GM19324 (cell line): ENCODE measurements at regions not wholly inside any gene's neighbourhood (a gene's known extent, or its start where the extent isn't known, plus 50 kb on each side); places are given as distances from the start of the nearest gene placed in this dataset.

ENCODE experiments used
- ATAC-seq: cut with Tn5 transposase; IDR thresholded peaks from one replicate; pipeline ENCODE4 v1.9.1; 2021; ENCODE audit warnings: mild to moderate bottlenecking, moderate library complexity; ENCODE audit not compliant: unreplicated experiment, low FRiP score

DNA sequence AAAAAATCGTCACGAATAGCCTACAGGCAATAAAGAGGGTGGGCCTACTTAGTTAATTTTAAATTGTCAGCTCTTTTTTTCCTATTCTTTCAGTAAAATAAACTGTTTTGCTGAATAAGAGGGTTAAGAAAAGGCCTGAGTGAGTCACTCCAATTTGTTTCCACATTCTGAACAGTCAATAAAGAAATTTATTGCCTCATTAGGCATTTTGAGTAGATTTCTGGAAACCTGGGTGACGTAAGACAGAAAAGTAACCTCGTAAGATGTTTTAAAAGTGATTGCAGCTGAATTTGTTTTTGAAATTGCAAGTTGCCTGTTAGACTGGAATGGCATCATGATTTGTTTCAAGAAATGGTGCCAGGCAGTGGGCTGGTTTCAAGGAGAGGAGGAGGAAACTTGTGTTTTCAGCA is 439.3 kb downstream of the USP25 start:
- no peak for ATAC-seq

- ATAC-seq, result no peak
Measured at GRCh38 chr21:16169779-16170178, 440.0 kb downstream of the USP25 start.

DNA sequence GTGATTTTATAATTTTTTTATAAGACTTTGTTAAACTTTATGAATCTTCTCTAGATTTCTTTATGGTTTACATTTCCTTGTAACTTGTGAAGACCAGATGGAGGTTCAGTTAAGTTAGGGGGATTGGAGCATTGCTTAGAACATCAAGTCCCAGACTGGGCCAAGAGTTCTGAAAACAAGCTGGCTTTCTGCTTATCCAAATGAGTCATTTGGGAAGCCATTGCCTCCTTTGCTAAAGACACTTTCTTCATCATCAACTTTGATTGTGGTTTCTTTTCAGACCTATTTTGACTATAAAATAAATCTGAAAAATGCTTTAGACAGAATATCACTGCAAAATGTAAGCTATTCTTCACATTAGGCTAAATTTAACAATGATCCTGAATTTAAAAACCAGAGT is 446.8 kb downstream of the USP25 start:
- no peak for ATAC-seq

DNA sequence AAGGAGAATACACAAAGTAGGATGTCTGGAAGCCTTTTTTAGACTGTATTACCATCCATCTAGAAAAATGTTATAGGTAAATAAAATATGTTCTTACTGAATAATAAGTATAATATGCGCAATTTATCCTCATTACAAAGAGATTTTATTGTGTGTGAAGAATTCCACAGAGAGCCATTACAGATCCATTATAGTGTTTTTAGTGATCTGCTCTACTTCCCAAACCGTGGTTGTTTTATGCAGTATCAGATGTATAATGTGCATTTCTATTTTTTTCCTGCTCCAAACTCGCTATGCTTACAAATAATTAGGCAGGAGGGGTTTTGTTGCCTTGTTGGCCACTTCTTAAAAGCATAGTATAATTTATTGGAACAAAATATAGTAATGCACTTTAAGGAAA is 447.8 kb downstream of the USP25 start:
- ATAC-seq, result no peak

DNA sequence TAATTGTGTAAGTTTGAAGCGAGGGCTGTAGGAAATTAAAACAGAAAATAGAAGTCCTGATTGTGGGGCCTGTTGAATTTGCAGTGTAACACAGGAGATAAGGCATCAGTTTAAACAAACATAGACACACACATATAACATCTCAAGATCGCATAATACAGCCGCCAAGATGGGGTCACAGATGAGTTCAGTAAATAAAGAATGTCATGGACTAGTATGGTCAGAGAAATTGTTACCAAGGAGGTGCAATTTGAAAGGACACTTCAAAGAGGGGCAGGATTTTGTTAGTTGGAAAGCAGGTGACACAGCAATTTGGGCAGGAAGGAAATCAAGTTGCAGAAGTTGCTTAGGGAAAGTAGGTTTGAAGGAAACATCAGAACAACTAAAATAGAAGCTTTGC is 450.0 kb downstream of the USP25 start:
- no peak for ATAC-seq

DNA sequence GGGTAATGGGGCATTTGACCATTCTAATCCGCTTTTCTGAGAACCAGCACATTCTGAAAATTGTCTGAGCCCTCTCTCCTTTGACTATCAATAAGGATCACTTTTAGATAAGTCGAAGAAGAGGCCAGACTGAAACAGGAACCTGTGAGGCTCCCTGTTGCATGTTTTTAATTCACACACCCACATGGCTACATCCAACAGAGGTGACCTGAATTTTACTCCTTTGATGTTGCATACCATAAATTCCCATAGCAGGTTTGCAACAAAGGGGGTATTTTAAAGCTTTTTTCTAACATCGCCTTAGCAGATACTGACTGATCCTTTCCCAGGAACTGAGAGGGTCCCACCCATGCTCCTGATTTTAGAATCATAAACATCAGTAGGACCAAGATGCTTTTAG is 450.8 kb downstream of the USP25 start:
- ATAC-seq, result no peak

GRCh38 chr21:16181018-16181417 is 451.2 kb downstream of the USP25 start:
- no peak for ATAC-seq

DNA sequence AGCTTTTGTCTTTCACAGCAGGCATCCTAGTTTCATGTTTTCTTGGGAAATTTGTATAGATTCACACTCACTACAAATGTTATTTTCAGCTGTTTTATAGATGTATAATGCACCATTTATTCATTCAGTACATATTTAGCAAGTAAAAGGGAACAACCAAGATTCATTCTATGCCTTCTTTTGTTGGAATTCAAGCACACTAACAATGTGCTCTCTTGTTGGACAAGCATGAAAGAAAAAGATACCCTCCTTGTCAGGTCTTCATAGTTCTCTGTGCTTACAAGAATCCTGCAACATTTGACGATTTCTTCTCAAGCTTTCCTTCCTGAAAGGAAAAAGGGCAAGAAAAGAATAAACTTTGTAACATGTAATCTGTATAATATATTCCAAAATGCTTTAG is 456.0 kb downstream of the USP25 start:
- no peak for ATAC-seq

GRCh38 chr21:16186742-16187141 is 457.0 kb downstream of the USP25 start:
- no peak for ATAC-seq

- ATAC-seq, result no peak
Measured at GRCh38 chr21:16187603-16188301, 458.0 kb downstream of the USP25 start.

DNA sequence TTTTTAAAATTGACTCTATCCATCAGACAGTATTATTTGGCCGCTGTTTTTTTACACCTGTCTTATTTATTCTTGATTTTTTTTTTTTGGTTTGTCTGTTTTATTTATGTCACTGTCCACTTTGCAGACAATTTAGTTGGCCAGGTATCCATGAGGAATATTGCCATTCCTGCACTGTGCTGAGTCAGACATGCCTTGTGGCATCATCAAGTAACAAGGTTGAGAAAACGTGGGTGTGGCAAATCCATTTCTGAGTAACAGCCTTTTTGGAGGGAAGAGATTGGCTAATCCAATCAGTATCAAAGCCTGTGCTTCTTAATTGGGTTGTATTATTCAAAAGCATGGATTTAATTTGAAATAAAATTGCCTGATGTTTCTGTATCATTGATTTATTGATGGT is 463.1 kb downstream of the USP25 start:
- ATAC-seq, result no peak

DNA sequence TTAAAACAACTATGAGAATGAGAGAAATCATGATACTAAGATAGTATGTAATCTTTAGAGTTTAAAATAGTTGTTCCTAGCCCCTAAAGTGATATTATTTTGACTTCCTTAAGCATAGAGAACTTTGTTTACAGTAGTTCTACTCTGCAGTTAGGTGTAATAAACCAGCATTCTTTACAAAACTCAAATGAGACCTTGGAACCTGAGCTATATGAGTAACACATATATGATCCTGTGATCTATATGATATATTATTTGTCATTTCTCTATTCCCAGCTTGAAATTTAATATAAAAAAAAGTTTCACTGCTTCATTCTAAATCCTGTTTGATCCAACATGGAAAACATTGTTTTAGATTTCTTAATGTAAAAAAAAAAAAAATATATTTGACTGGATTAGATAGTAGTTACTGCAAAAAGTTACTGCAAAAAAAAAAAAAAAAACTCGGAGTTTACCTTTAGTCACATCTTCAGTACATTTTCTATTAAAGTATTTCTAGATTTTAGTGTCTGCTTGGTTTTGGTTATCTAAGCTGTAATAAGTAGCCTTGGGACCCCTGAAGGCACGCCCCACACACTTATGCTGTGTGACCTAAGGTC is 463.8 kb downstream of the USP25 start:
- no peak for ATAC-seq

- ATAC-seq, result no peak
Measured at GRCh38 chr21:16194095-16194787, 464.5 kb downstream of the USP25 start.

- ATAC-seq, result no peak
Measured at GRCh38 chr21:16194788-16195537, 465.2 kb downstream of the USP25 start.

DNA sequence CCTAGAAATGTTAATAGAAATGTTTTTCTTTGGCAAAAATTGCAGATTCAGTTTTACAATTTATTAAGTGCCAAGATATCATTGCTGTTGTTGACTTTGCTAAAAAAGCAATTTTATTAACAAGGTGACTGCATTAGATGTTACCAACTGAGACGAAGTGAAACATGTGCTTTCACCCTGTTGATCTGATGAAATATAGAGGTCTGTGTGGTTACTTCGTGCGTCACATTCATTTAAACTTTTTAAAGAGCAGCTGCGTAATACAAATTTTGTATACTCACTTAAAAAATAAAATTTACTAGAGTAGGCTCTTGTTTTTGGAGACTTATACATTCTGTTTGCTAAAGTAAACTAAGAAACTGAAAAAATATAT is 465.7 kb downstream of the USP25 start:
- ATAC-seq, result no peak

- no peak for ATAC-seq
Measured at GRCh38 chr21:16196001-16196400, 466.2 kb downstream of the USP25 start.

- no peak for ATAC-seq
Measured at GRCh38 chr21:16198546-16198945, 468.8 kb downstream of the USP25 start.

GRCh38 chr21:16199539-16199938 is 469.8 kb downstream of the USP25 start:
- ATAC-seq, result no peak

DNA sequence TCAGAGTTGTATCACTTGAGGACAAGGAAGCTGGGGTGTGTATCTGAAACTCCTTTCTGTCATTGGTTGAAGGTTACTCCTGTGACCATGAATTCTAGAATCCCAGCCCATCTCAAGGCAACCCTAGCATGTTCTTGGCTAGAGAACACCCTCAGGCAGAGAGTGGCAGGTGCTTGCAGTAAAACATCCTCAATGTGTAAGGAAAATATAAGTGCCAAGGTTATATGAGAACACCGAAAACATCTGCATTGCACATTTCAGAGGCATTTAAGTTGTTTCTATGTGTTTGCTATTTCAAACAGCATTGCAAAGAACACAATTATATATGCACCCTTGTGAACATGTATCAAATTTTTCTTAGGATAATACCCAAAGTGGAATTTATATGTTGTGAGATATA is 471.9 kb downstream of the USP25 start:
- no peak for ATAC-seq

DNA sequence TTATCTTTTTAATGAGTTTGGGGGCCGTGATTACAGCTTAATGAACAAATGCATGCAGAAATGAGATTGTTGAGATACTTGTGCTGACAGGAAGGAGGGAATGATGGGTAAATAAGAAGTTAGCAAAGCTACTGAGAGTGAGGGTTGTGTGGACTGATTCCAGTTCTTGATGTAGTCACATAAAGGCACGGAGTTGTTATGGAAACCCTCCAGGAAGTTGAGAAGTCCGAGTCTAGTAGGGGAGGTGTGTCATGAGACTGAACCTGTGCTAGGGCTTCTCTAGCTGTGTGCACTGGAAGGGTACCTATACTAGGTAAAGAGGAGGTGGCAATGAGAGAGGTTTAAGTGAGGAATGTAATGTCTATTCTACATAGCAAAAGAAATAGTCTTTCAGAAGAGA is 475.7 kb downstream of the USP25 start:
- ATAC-seq, result no peak
